ENCODE measurements at regions not wholly inside any gene's neighbourhood (a gene's known extent, or its start where the extent isn't known, plus 50 kb on each side); places are given as distances from the start of the nearest gene placed in this dataset.

GRCh38 chr5:105947461-105947860 is 1723.3 kb downstream of the EFNA5 start:
- TF ChIP-seq, protein P1, sequence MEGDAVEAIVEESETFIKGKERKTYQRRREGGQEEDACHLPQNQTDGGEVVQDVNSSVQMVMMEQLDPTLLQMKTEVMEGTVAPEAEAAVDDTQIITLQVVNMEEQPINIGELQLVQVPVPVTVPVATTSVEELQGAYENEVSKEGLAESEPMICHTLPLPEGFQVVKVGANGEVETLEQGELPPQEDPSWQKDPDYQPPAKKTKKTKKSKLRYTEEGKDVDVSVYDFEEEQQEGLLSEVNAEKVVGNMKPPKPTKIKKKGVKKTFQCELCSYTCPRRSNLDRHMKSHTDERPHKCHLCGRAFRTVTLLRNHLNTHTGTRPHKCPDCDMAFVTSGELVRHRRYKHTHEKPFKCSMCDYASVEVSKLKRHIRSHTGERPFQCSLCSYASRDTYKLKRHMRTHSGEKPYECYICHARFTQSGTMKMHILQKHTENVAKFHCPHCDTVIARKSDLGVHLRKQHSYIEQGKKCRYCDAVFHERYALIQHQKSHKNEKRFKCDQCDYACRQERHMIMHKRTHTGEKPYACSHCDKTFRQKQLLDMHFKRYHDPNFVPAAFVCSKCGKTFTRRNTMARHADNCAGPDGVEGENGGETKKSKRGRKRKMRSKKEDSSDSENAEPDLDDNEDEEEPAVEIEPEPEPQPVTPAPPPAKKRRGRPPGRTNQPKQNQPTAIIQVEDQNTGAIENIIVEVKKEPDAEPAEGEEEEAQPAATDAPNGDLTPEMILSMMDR (IDR thresholded peaks at IDR 0.05), result no peak
- TF ChIP-seq POLR2A (IDR thresholded peaks at IDR 0.05) (no peak), POLR2AphosphoS5 (IDR thresholded peaks at IDR 0.05) (no peak)
